ENCODE measurements at regions not wholly inside any gene's neighbourhood (a gene's known extent, or its start where the extent isn't known, plus 50 kb on each side); places are given as distances from the start of the nearest gene placed in this dataset.

DNA sequence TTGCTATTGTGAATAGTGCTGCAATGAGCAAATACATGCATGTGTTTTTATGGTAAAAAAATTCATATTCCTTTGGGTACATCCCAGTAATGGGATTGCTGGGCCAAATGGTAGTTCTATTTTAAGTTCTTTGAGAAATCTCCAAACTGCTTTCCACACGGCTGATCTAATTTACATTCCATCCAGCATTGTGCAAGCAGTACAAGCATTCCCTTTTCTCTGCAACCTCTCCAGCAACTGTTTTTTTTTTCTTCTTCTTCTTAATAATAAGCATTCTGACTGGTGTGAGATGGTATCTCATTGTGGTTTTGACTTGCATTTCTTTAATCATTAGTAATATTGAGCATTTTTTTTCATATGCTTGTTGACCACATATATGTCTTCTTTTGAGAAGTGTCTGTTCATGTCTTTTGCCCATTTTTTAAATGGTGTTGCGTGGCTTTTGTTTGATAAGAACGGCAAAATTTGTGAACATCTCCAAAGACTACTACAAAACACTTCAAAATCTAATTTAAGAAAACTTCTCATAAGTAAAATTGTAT is 136.1 kb upstream of the MYO3A start:
- H3K9me3 ChIP-seq, result no peaks in the 10 kb centered on the region
- in situ Hi-C loops (cut with MboI; ENCODE audit: low pct_ligation_motif_present in 1 of 4, low pct_unique_long_range_greater_than_20kb in 1 of 4, low sequenced_read_pairs in 3 of 4) (no loop called here), intact Hi-C loops (cut with DNase I; ENCODE audit: low total_unique reads) (no loop called here)
- H3K27me3 ChIP-seq, result no peaks in the 10 kb centered on the region
- no peak overlapping the region for H3K27ac ChIP-seq
- H3K4me3 ChIP-seq, result no peak overlapping the region
- no peak for TF ChIP-seq POLR2A (IDR thresholded peaks at IDR 0.05)
- no peak for TF ChIP-seq POLR2AphosphoS5 (IDR thresholded peaks at IDR 0.05)
- TF ChIP-seq EP300 (IDR thresholded peaks at IDR 0.05; ENCODE audit: low read depth), result no peak
- TF ChIP-seq, protein P1, sequence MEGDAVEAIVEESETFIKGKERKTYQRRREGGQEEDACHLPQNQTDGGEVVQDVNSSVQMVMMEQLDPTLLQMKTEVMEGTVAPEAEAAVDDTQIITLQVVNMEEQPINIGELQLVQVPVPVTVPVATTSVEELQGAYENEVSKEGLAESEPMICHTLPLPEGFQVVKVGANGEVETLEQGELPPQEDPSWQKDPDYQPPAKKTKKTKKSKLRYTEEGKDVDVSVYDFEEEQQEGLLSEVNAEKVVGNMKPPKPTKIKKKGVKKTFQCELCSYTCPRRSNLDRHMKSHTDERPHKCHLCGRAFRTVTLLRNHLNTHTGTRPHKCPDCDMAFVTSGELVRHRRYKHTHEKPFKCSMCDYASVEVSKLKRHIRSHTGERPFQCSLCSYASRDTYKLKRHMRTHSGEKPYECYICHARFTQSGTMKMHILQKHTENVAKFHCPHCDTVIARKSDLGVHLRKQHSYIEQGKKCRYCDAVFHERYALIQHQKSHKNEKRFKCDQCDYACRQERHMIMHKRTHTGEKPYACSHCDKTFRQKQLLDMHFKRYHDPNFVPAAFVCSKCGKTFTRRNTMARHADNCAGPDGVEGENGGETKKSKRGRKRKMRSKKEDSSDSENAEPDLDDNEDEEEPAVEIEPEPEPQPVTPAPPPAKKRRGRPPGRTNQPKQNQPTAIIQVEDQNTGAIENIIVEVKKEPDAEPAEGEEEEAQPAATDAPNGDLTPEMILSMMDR (IDR thresholded peaks at IDR 0.05), result no peak
- H3K36me3 ChIP-seq, result no peaks in the 10 kb centered on the region
- H3K4me1 ChIP-seq, result no peaks in the 10 kb centered on the region
- no peak for DNase-seq
- 73 to 84% methylated on average over 2 to 3 of the region's 3 CpGs for WGBS, 2 donors (ENCODE audit: low coverage in 1 of 2)

DNA sequence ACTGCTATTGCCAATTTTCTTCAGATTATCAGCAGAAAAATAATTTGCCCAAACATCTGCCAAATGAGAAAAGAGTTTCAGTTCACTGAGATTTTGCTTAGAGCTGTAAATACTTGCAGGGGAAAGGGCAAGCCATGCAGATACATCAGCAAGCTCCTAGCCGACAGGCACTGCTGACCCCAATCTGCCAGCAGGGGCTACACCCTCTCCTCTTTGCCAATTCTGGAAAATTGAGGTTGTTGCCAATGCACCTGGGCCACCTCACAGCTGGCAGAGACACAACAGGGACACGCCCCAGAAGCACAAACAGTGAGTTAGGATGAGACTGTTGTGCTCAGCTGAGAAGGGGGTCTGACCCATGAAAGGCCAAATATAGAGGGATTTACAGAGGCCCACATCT is 129.5 kb upstream of the MYO3A start:
- Histone ChIP-seq H3K4me1 (no peaks in the 10 kb centered on the region), H3K27me3 (no peaks in the 10 kb centered on the region), H3K27ac (no peak overlapping the region), H3K36me3 (no peaks in the 10 kb centered on the region), H3K4me3 (no peak overlapping the region), H3K9me3 (no peaks in the 10 kb centered on the region)
- no peak for DNase-seq
- TF ChIP-seq EP300 (IDR thresholded peaks at IDR 0.05; ENCODE audit: low read depth), result no peak
- 34% methylated on average over 2 of the region's 2 CpGs; no CpG with 5 or more reads in 1 of the 2 donors for WGBS, 2 donors (ENCODE audit: low coverage in 1 of 2)
- intact Hi-C loops (cut with DNase I; ENCODE audit: low total_unique reads) (no loop called here), in situ Hi-C loops (cut with MboI; ENCODE audit: low pct_ligation_motif_present in 1 of 4, low pct_unique_long_range_greater_than_20kb in 1 of 4, low sequenced_read_pairs in 3 of 4) (no loop called here)

DNA sequence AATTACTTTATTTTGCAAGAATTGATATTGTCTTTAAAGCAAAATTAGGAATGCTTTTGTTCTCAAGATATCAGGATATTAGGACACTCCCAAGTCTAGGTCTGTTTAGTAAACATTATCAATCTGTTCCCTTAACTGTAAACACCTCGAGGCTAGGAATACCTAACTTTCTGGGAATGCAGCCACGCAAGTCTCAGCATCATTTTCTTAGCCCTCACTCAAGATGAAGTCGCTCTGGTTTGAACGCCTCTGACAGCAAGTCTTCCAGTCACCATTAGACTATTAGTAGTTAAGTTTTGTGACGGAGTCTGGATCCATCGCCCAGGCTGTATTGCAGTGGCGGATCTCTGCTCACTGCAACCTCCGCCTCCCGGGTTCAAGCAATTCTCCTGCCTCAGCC is 128.0 kb upstream of the MYO3A start:
- Histone ChIP-seq H3K4me3 (no peak overlapping the region), H3K27me3 (no peaks in the 10 kb centered on the region), H3K9me3 (no peaks in the 10 kb centered on the region), H3K4me1 (no peaks in the 10 kb centered on the region), H3K27ac (no peak overlapping the region), H3K36me3 (no peaks in the 10 kb centered on the region)
- TF ChIP-seq, protein P1 (IDR thresholded peaks at IDR 0.05), result no peak
- TF ChIP-seq EP300 (IDR thresholded peaks at IDR 0.05; ENCODE audit: low read depth) (no peak), POLR2AphosphoS5 (IDR thresholded peaks at IDR 0.05) (no peak), POLR2A (IDR thresholded peaks at IDR 0.05) (no peak)
- intact Hi-C loops (cut with DNase I; ENCODE audit: low total_unique reads) (no loop called here), in situ Hi-C loops (cut with MboI; ENCODE audit: low pct_ligation_motif_present in 1 of 4, low pct_unique_long_range_greater_than_20kb in 1 of 4, low sequenced_read_pairs in 3 of 4) (no loop called here)
- 81 to 85% methylated on average over 9 of the region's 9 CpGs for WGBS, 2 donors (ENCODE audit: low coverage in 1 of 2)
- no peak for DNase-seq

DNA sequence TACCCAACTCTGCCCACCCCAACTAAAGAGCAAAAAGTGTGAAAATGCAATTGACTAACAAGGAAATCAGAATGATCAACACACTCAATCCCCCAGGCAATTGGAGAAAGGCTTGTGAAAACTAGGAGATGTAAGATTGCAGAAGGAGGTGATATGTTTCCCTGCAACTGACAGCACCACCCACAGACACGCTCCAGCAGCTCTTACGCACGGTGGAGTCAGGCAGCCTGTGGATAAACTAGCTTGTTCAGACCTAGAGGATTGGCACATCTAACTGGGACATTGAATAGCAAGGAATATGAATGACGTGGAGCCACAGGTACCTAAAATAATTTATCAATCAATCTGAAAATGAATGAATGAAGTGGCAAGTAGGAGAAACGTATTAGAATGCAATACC is 125.7 kb upstream of the MYO3A start:
- WGBS, 2 donors (ENCODE audit: low coverage in 1 of 2), result 61 to 70% methylated on average over 3 to 5 of the region's 5 CpGs
- Histone ChIP-seq H3K9me3 (no peaks in the 10 kb centered on the region), H3K27ac (no peak overlapping the region), H3K27me3 (no peaks in the 10 kb centered on the region), H3K36me3 (no peaks in the 10 kb centered on the region), H3K4me1 (no peaks in the 10 kb centered on the region), H3K4me3 (no peak overlapping the region)
- in situ Hi-C loops (cut with MboI; ENCODE audit: low pct_ligation_motif_present in 1 of 4, low pct_unique_long_range_greater_than_20kb in 1 of 4, low sequenced_read_pairs in 3 of 4) (no loop called here), intact Hi-C loops (cut with DNase I; ENCODE audit: low total_unique reads) (no loop called here)
- DNase-seq, result no peak
- TF ChIP-seq EP300 (IDR thresholded peaks at IDR 0.05; ENCODE audit: low read depth), result no peak
- TF ChIP-seq POLR2AphosphoS5 (IDR thresholded peaks at IDR 0.05), result no peak
- TF ChIP-seq, protein P1 (IDR thresholded peaks at IDR 0.05), result no peak
- no peak for TF ChIP-seq POLR2A (IDR thresholded peaks at IDR 0.05)

DNA sequence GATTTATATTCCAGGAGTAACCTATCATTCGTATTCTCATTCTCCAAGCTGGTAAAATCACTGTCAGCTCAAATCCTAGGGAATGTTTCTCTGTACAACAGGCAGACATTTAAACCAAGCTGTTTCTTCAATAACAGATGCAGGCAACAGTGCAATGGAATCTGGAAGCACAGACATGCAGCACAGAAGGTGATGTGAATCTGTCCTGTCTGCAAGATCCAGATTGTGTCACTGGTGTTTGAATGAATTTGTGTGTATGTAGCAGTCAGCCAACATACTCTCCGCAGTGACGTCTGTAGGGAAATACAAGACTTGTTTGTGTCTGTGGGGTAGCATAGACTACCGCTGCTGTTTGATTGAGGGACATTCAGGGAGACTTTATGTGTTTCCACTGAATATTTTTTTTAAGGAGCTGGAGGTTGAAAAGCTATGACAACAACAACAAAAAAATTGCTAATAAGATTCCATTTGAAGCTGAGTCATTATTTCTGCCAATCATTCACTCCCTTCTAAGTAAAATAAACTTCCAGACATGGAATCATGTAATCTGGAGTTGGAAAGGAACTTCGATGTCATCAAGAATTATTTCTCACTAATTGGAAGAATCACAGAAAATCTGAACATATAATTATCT is 122.9 kb upstream of the MYO3A start:
- Histone ChIP-seq H3K27ac (no peak overlapping the region), H3K27me3 (no peaks in the 10 kb centered on the region), H3K9me3 (no peaks in the 10 kb centered on the region), H3K36me3 (no peaks in the 10 kb centered on the region), H3K4me3 (no peak overlapping the region), H3K4me1 (no peaks in the 10 kb centered on the region)
- WGBS, 2 donors (ENCODE audit: low coverage in 1 of 2), result 78 to 79% methylated on average over 3 to 5 of the region's 5 CpGs
- intact Hi-C loops (cut with DNase I; ENCODE audit: low total_unique reads), result no loop called here
- no peak for TF ChIP-seq POLR2A (IDR thresholded peaks at IDR 0.05)
- TF ChIP-seq, protein P1 (IDR thresholded peaks at IDR 0.05), result no peak
- TF ChIP-seq POLR2AphosphoS5 (IDR thresholded peaks at IDR 0.05), result no peak
- no peak for TF ChIP-seq EP300 (IDR thresholded peaks at IDR 0.05; ENCODE audit: low read depth)
- no peak for DNase-seq
- in situ Hi-C loops (cut with MboI; ENCODE audit: low pct_ligation_motif_present in 1 of 4, low pct_unique_long_range_greater_than_20kb in 1 of 4, low sequenced_read_pairs in 3 of 4), result no loop called here
